Liver (tissue), 8 donors: ENCODE measurements at regions not wholly inside any gene's neighbourhood (a gene's known extent, or its start where the extent isn't known, plus 50 kb on each side); places are given as distances from the start of the nearest gene placed in this dataset.

Experiments used
- DNase-seq: peaks from one replicate; pipeline ENCODE4 v3.0.0-alpha.2; 2017; ENCODE audit warnings: low spot score
- H3K27ac ChIP-seq, 2 donors: one replicate each; pipeline ENCODE4 v1.7.0; 2013; ENCODE audit warnings: inconsistent platforms in 2 of 2, low read length in 2 of 2, control low read depth in 1 of 2, low read depth in 1 of 2, mild to moderate bottlenecking in 1 of 2
- H3K27me3 ChIP-seq, 4 donors: one replicate each; pipeline versions ENCODE4 v1.6.1 to v1.7.0; 2013; ENCODE audit warnings: low read length in 3 of 4, inconsistent platforms in 1 of 4, mild to moderate bottlenecking in 1 of 4, moderate library complexity in 1 of 4; ENCODE audit not compliant: control insufficient read depth in 4 of 4, insufficient read depth in 4 of 4
- H3K36me3 ChIP-seq, 4 donors: one replicate each; pipeline versions ENCODE4 v1.6.1 to v1.7.0; 2013; ENCODE audit warnings: low read length in 3 of 4, mild to moderate bottlenecking in 3 of 4, low read depth in 1 of 4, moderate library complexity in 1 of 4; ENCODE audit not compliant: control insufficient read depth in 4 of 4, insufficient read depth in 3 of 4
- H3K4me1 ChIP-seq, 4 donors: one replicate each; pipeline versions ENCODE4 v1.6.1 to v1.7.0; 2013; ENCODE audit warnings: low read length in 3 of 4, mild to moderate bottlenecking in 3 of 4, moderate library complexity in 1 of 4; ENCODE audit not compliant: control insufficient read depth in 4 of 4, insufficient read depth in 4 of 4
- H3K4me3 ChIP-seq, 3 donors: one replicate each; pipeline versions ENCODE4 v1.6.1 to v1.7.0; 2013; ENCODE audit warnings: low read length in 3 of 3, control low read depth in 1 of 3, low read depth in 1 of 3, mild to moderate bottlenecking in 1 of 3
- H3K9ac ChIP-seq, 2 donors: one replicate each; pipeline ENCODE4 v1.7.0; 2013; ENCODE audit warnings: low read length in 2 of 2, mild to moderate bottlenecking in 2 of 2, moderate library complexity in 2 of 2, control low read depth in 1 of 2, low read depth in 1 of 2
- H3K9me3 ChIP-seq, 4 donors: one replicate each; pipeline versions ENCODE4 v1.6.1 to v1.7.0; 2013; ENCODE audit warnings: low read length in 3 of 4; ENCODE audit not compliant: control insufficient read depth in 4 of 4
- FOXA1 ChIP-seq: IDR thresholded peaks from 2 replicates; pipeline ENCODE4 v1.6.1; 2016; ENCODE audit warnings: antibody characterized with exemption
- FOXA2 ChIP-seq: IDR thresholded peaks from 2 replicates; pipeline ENCODE4 v1.6.1; 2016; ENCODE audit warnings: antibody characterized with exemption
- GABPA ChIP-seq, 2 donors: IDR thresholded peaks in 1 of 2; conservative IDR thresholded peaks in 1 of 2; 2 replicates each; pipeline ENCODE4 v1.6.1; 2016; ENCODE audit warnings: antibody characterized with exemption in 2 of 2, mild to moderate bottlenecking in 1 of 2, moderate library complexity in 1 of 2
- HNF4G ChIP-seq: IDR thresholded peaks from 2 replicates; pipeline ENCODE4 v1.6.1; 2016; ENCODE audit warnings: antibody characterized with exemption
- JUND ChIP-seq, 2 donors: IDR thresholded peaks; 2 replicates each; pipeline ENCODE4 v1.6.1; 2016; ENCODE audit warnings: antibody characterized with exemption in 2 of 2
- RAD21 ChIP-seq, 2 donors: IDR thresholded peaks; 2 replicates each; pipeline ENCODE4 v1.6.1; 2016; ENCODE audit warnings: antibody characterized with exemption in 2 of 2, mild to moderate bottlenecking in 2 of 2
- RXRA ChIP-seq, 2 donors: IDR thresholded peaks; 2 replicates each; pipeline ENCODE4 v1.6.1; 2017 to 2018; ENCODE audit warnings: antibody characterized with exemption in 2 of 2, mild to moderate bottlenecking in 1 of 2
- SP1 ChIP-seq: IDR thresholded peaks from 2 replicates; pipeline ENCODE4 v1.6.1; 2018; ENCODE audit warnings: antibody characterized with exemption, mild to moderate bottlenecking
- TAF1 ChIP-seq: conservative IDR thresholded peaks from 2 replicates; pipeline ENCODE4 v1.6.1; 2016; ENCODE audit warnings: antibody characterized with exemption, mild to moderate bottlenecking
- WGBS: extraction: QIAGEN DNeasy Blood & Tissue Kit; methylation state at CpG from one replicate; pipeline ENCODE4 v1.1.7; 2013; 5-methylcytosine and 5-hydroxymethylcytosine counted together
- TF ChIP-seq, protein P1 (sequence below): IDR thresholded peaks from 2 replicates; pipeline ENCODE4 v1.6.1; 2016; ENCODE audit warnings: antibody characterized with exemption
- TF ChIP-seq, protein P2 (sequence below): fragments of 150-350 bp; IDR thresholded peaks from 2 replicates; pipeline ENCODE4 v1.5.1; 2017; ENCODE audit warnings: improper control_type of control experiment, low read depth, low read length; ENCODE audit not compliant: missing input control
- TF ChIP-seq, protein P3 (sequence below): IDR thresholded peaks from 2 replicates; pipeline ENCODE4 v1.6.1; 2016; ENCODE audit warnings: antibody characterized with exemption, mild to moderate bottlenecking
- TF ChIP-seq, protein P4 (sequence below): IDR thresholded peaks from 2 replicates; pipeline ENCODE4 v1.6.1; 2016; ENCODE audit warnings: antibody characterized with exemption
- donor health status: healthy.
- donor health status: healthy.
- donor health status: healthy.
- donor health status: healthy.
- donor health status: healthy.

- H3K4me1 ChIP-seq, result peaks cover 0 to 6% (median 2%) of the 10 kb centered on the region in 4 donors
- no peak overlapping the region for H3K27ac ChIP-seq
- DNase-seq, result peak; percentile 47
Observed at GRCh38 chr19:7415163-7415856, 66.6 kb downstream of the ARHGEF18 start.

GRCh38 chr19:7415857-7416371 is 67.2 kb downstream of the ARHGEF18 start:
- H3K36me3 ChIP-seq, result no peaks in the 10 kb centered on the region
- no peaks in the 10 kb centered on the region for H3K27me3 ChIP-seq
- TF ChIP-seq, protein P1, sequence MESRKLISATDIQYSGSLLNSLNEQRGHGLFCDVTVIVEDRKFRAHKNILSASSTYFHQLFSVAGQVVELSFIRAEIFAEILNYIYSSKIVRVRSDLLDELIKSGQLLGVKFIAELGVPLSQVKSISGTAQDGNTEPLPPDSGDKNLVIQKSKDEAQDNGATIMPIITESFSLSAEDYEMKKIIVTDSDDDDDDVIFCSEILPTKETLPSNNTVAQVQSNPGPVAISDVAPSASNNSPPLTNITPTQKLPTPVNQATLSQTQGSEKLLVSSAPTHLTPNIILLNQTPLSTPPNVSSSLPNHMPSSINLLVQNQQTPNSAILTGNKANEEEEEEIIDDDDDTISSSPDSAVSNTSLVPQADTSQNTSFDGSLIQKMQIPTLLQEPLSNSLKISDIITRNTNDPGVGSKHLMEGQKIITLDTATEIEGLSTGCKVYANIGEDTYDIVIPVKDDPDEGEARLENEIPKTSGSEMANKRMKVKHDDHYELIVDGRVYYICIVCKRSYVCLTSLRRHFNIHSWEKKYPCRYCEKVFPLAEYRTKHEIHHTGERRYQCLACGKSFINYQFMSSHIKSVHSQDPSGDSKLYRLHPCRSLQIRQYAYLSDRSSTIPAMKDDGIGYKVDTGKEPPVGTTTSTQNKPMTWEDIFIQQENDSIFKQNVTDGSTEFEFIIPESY, result no peak
- TF ChIP-seq FOXA1 (no peak), RAD21 (IDR thresholded peaks at IDR 0.05) (no peak), FOXA2 (no peak), GABPA (IDR thresholded peaks at IDR 0.05 in 1 of 2, conservative IDR thresholded peaks at IDR 0.05 in 1 of 2) (no peak), TAF1 (no peak)
- TF ChIP-seq, protein P2, sequence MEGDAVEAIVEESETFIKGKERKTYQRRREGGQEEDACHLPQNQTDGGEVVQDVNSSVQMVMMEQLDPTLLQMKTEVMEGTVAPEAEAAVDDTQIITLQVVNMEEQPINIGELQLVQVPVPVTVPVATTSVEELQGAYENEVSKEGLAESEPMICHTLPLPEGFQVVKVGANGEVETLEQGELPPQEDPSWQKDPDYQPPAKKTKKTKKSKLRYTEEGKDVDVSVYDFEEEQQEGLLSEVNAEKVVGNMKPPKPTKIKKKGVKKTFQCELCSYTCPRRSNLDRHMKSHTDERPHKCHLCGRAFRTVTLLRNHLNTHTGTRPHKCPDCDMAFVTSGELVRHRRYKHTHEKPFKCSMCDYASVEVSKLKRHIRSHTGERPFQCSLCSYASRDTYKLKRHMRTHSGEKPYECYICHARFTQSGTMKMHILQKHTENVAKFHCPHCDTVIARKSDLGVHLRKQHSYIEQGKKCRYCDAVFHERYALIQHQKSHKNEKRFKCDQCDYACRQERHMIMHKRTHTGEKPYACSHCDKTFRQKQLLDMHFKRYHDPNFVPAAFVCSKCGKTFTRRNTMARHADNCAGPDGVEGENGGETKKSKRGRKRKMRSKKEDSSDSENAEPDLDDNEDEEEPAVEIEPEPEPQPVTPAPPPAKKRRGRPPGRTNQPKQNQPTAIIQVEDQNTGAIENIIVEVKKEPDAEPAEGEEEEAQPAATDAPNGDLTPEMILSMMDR, result no peak
- TF ChIP-seq, protein P3, sequence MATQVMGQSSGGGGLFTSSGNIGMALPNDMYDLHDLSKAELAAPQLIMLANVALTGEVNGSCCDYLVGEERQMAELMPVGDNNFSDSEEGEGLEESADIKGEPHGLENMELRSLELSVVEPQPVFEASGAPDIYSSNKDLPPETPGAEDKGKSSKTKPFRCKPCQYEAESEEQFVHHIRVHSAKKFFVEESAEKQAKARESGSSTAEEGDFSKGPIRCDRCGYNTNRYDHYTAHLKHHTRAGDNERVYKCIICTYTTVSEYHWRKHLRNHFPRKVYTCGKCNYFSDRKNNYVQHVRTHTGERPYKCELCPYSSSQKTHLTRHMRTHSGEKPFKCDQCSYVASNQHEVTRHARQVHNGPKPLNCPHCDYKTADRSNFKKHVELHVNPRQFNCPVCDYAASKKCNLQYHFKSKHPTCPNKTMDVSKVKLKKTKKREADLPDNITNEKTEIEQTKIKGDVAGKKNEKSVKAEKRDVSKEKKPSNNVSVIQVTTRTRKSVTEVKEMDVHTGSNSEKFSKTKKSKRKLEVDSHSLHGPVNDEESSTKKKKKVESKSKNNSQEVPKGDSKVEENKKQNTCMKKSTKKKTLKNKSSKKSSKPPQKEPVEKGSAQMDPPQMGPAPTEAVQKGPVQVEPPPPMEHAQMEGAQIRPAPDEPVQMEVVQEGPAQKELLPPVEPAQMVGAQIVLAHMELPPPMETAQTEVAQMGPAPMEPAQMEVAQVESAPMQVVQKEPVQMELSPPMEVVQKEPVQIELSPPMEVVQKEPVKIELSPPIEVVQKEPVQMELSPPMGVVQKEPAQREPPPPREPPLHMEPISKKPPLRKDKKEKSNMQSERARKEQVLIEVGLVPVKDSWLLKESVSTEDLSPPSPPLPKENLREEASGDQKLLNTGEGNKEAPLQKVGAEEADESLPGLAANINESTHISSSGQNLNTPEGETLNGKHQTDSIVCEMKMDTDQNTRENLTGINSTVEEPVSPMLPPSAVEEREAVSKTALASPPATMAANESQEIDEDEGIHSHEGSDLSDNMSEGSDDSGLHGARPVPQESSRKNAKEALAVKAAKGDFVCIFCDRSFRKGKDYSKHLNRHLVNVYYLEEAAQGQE, result no peak
- no peak for DNase-seq
- WGBS, result 73% methylated on average over 11 of the region's 11 CpGs
- peaks cover 0 to 6% (median 2%) of the 10 kb centered on the region in 4 donors for H3K4me1 ChIP-seq
- peak overlapping the region in 1 of 2 donors; percentile 35 for H3K27ac ChIP-seq
- H3K9me3 ChIP-seq, result no peaks in the 10 kb centered on the region
- no peak overlapping the region for H3K4me3 ChIP-seq
- no peak overlapping the region for H3K9ac ChIP-seq

More at GRCh38 chr19:7415163-7415856, 66.6 kb downstream of the ARHGEF18 start:
- 65% methylated on average over 22 of the region's 22 CpGs for WGBS
- Histone ChIP-seq H3K9ac (no peak overlapping the region), H3K36me3 (no peaks in the 10 kb centered on the region), H3K4me3 (no peak overlapping the region), H3K9me3 (no peaks in the 10 kb centered on the region), H3K27me3 (no peaks in the 10 kb centered on the region)
- TF ChIP-seq HNF4G (no peak), JUND (IDR thresholded peaks at IDR 0.05) (no peak), RXRA (IDR thresholded peaks at IDR 0.05) (no peak), SP1 (no peak), RAD21 (IDR thresholded peaks at IDR 0.05) (no peak), FOXA2 (no peak), TAF1 (no peak)
- TF ChIP-seq, protein P3, result no peak
- TF ChIP-seq, protein P4, sequence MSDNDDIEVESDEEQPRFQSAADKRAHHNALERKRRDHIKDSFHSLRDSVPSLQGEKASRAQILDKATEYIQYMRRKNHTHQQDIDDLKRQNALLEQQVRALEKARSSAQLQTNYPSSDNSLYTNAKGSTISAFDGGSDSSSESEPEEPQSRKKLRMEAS, result no peak
- TF ChIP-seq, protein P1, result no peak
